Heart left ventricle (tissue), 13 donors: ENCODE measurements at regions not wholly inside any gene's neighbourhood (a gene's known extent, or its start where the extent isn't known, plus 50 kb on each side); places are given as distances from the start of the nearest gene placed in this dataset.

Experiments used
- POLR2A ChIP-seq, 2 donors: fragments of 450-650 bp; IDR thresholded peaks; one replicate each; pipeline ENCODE4 v1.6.1; 2017; ENCODE audit warnings: antibody characterized with exemption in 2 of 2, mild to moderate bottlenecking in 2 of 2, moderate library complexity in 2 of 2
- TF ChIP-seq, protein P1 (sequence below), 12 donors: fragments of 200-600 bp; sonication (generic) in 4 of 12; IDR thresholded peaks; one replicate each; pipeline versions ENCODE4 v1.5.0 to v1.8.0; 2018 to 2022; ENCODE audit warnings: antibody characterized with exemption in 12 of 12, mild to moderate bottlenecking in 5 of 12
- donor health status: ischemic (EF 13 %, LVEDD 7.1; RV severe dilation, severe dysfunction).
- donor health status: DM: no; HTN: yes; CAD: no.
- donor health status: DM: no; HTN: no; CAD: no.
- donor health status: ischemic (EF 25% LVEDD 6.9; RV normal size, moderate dysfunction).
- donor health status: ischemic (EF 25% LVEDD 5.7; RV mildly dilated, moderate dysfunction).
- donor health status: ischemic (EF 35%, LVEDD 5.7; RV mildly dilated, moderate dysfunction).
- donor health status: nonischemic (EF 11% LVEDD 7.7; RV severe dilation, severe dysfunction).
- donor health status: DM: yes; HTN: yes; CAD: no.
- donor health status: PGD.
- donor health status: ischemic (EF 29% LVEDD 5.4; RV normal size, mild dysfunction).
- donor health status: nonischemic (EF 23%, LVEDD 6.1; RV moderate dilation, normal function).

DNA sequence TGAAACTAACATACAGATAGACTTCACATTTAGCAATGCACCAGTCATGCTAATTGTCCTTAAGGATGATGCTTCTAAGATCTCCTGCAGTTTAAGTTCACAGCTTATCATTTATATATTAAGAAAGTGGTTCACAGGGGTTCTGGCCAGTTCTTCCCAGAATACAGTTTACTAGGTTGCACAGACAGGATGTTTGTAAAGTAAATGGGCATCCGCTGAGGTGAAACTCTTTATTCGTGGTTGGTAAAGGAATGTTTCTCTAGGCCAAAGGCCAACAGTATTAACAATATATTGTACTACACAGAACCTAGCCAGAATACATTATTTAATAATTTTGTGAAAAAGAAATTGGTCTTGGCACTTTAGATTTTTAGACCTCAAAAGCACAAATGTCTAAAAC is 1427.3 kb downstream of the CDH8 start:
- TF ChIP-seq, protein P1, sequence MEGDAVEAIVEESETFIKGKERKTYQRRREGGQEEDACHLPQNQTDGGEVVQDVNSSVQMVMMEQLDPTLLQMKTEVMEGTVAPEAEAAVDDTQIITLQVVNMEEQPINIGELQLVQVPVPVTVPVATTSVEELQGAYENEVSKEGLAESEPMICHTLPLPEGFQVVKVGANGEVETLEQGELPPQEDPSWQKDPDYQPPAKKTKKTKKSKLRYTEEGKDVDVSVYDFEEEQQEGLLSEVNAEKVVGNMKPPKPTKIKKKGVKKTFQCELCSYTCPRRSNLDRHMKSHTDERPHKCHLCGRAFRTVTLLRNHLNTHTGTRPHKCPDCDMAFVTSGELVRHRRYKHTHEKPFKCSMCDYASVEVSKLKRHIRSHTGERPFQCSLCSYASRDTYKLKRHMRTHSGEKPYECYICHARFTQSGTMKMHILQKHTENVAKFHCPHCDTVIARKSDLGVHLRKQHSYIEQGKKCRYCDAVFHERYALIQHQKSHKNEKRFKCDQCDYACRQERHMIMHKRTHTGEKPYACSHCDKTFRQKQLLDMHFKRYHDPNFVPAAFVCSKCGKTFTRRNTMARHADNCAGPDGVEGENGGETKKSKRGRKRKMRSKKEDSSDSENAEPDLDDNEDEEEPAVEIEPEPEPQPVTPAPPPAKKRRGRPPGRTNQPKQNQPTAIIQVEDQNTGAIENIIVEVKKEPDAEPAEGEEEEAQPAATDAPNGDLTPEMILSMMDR (IDR thresholded peaks at IDR 0.05), result no peak
- no peak for TF ChIP-seq POLR2A (IDR thresholded peaks at IDR 0.05)
